ENCODE measurements at regions not wholly inside any gene's neighbourhood (a gene's known extent, or its start where the extent isn't known, plus 50 kb on each side); places are given as distances from the start of the nearest gene placed in this dataset.
"Not testable (repeated sequence)": the region's sequence is repeated elsewhere in the genome, so short reads cannot be mapped to it uniquely, and the experiment has no call there.

- Mint-ChIP-seq H3K27me3 (ENCODE audit: low read depth in 3 of 3) (peaks cover 0 to 7% (median 7%) of the 10 kb centered on the region in 3 donors), H3K27ac (no peak overlapping the region), H3K9me3 (peaks cover 0 to 3% (median 0%) of the 10 kb centered on the region in 6 donors)
Measured at GRCh38 chr5:124544366-124545055, 201.9 kb downstream of the ZNF608 start.

GRCh38 chr5:124538931-124539330, 207.5 kb downstream of the ZNF608 start:
- H3K36me3 Mint-ChIP-seq, result peaks cover 0 to 4% (median 0%) of the 10 kb centered on the region in 3 donors
- peaks cover 1 to 9% (median 6%) of the 10 kb centered on the region in 3 donors for H3K27me3 Mint-ChIP-seq (ENCODE audit: low read depth in 3 of 3)
- no peak for DNase-seq
- peaks cover 0 to 3% of the 10 kb centered on the region in 2 donors for H3K4me1 Mint-ChIP-seq
- peaks cover 0 to 3% (median 0%) of the 10 kb centered on the region in 6 donors for H3K9me3 Mint-ChIP-seq
- no peak overlapping the region for H3K4me3 Mint-ChIP-seq
- H3K27ac Mint-ChIP-seq, result no peak overlapping the region

More at GRCh38 chr5:124544366-124545055, 201.9 kb downstream of the ZNF608 start:
- no peak for DNase-seq
- Mint-ChIP-seq H3K36me3 (peaks cover 0 to 4% (median 0%) of the 10 kb centered on the region in 3 donors), H3K4me1 (peaks cover 10 to 13% of the 10 kb centered on the region in 2 donors), H3K4me3 (no peak overlapping the region)

- Mint-ChIP-seq H3K9me3 (peaks cover 0 to 3% (median 0%) of the 10 kb centered on the region in 6 donors), H3K4me1 (no peaks in the 10 kb centered on the region), H3K27ac (no peak overlapping the region), H3K27me3 (ENCODE audit: low read depth in 3 of 3) (peaks cover 4 to 9% (median 6%) of the 10 kb centered on the region in 3 donors), H3K36me3 (peaks cover 0 to 4% (median 0%) of the 10 kb centered on the region in 3 donors), H3K4me3 (no peak overlapping the region)
- no peak for DNase-seq
Measured at GRCh38 chr5:124538191-124538590, 208.2 kb downstream of the ZNF608 start.

GRCh38 chr5:124537522-124537921, 208.9 kb downstream of the ZNF608 start:
- peaks cover 6 to 9% (median 6%) of the 10 kb centered on the region in 3 donors for H3K27me3 Mint-ChIP-seq (ENCODE audit: low read depth in 3 of 3)
- H3K9me3 Mint-ChIP-seq, result peaks cover 0 to 5% (median 0%) of the 10 kb centered on the region in 6 donors
- no peak for DNase-seq
- no peak overlapping the region for H3K27ac Mint-ChIP-seq
- H3K4me3 Mint-ChIP-seq, result no peak overlapping the region
- H3K4me1 Mint-ChIP-seq, result no peaks in the 10 kb centered on the region
- H3K36me3 Mint-ChIP-seq, result peaks cover 0 to 4% (median 0%) of the 10 kb centered on the region in 3 donors

GRCh38 chr5:124537107-124537506, 209.3 kb downstream of the ZNF608 start:
- no peak overlapping the region for H3K27ac Mint-ChIP-seq
- H3K36me3 Mint-ChIP-seq, result peaks cover 0 to 3% (median 0%) of the 10 kb centered on the region in 3 donors
- H3K4me3 Mint-ChIP-seq, result no peak overlapping the region
- no peaks in the 10 kb centered on the region for H3K4me1 Mint-ChIP-seq
- H3K9me3 Mint-ChIP-seq, result peaks cover 0 to 5% (median 0%) of the 10 kb centered on the region in 6 donors
- no peak for DNase-seq
- H3K27me3 Mint-ChIP-seq (ENCODE audit: low read depth in 3 of 3), result peaks cover 6 to 10% (median 10%) of the 10 kb centered on the region in 3 donors

GRCh38 chr5:124536333-124536732, 210.1 kb downstream of the ZNF608 start:
- Mint-ChIP-seq H3K36me3 (no peaks in the 10 kb centered on the region), H3K9me3 (peaks cover 0 to 5% (median 0%) of the 10 kb centered on the region in 6 donors), H3K27ac (no peak overlapping the region), H3K4me3 (no peak overlapping the region), H3K27me3 (ENCODE audit: low read depth in 3 of 3) (peaks cover 6 to 10% (median 6%) of the 10 kb centered on the region in 3 donors), H3K4me1 (no peaks in the 10 kb centered on the region)
- DNase-seq, result no peak

- H3K9me3 Mint-ChIP-seq, result peaks cover 0 to 7% (median 0%) of the 10 kb centered on the region in 6 donors
- peaks cover 0 to 7% (median 4%) of the 10 kb centered on the region in 3 donors for H3K36me3 Mint-ChIP-seq
- no peak overlapping the region for H3K27ac Mint-ChIP-seq
- peaks cover 9 to 15% of the 10 kb centered on the region in 2 donors for H3K4me1 Mint-ChIP-seq
- H3K27me3 Mint-ChIP-seq (ENCODE audit: low read depth in 3 of 3), result peaks cover 7 to 18% (median 11%) of the 10 kb centered on the region in 3 donors
- DNase-seq, result no peak
- H3K4me3 Mint-ChIP-seq, result peak overlapping the region in 1 of 5 donors; percentile 1
Measured at GRCh38 chr5:124530916-124531315, 215.5 kb downstream of the ZNF608 start.

GRCh38 chr5:124528838-124529237, 217.6 kb downstream of the ZNF608 start:
- peak; percentile 4 to 30 (median 10) for DNase-seq
- peaks cover 0 to 7% (median 4%) of the 10 kb centered on the region in 3 donors for H3K36me3 Mint-ChIP-seq
- H3K27ac Mint-ChIP-seq, result no peak overlapping the region
- peaks cover 9 to 19% (median 11%) of the 10 kb centered on the region in 3 donors for H3K27me3 Mint-ChIP-seq (ENCODE audit: low read depth in 3 of 3)
- peaks cover 0 to 9% (median 0%) of the 10 kb centered on the region in 6 donors for H3K9me3 Mint-ChIP-seq
- H3K4me3 Mint-ChIP-seq, result peak overlapping the region in 2 of 5 donors; percentile 2 to 33
- H3K4me1 Mint-ChIP-seq, result peaks cover 9 to 15% of the 10 kb centered on the region in 2 donors

- DNase-seq, result no peak
- Mint-ChIP-seq H3K4me1 (peaks cover 9 to 15% of the 10 kb centered on the region in 2 donors), H3K36me3 (peaks cover 0 to 7% (median 4%) of the 10 kb centered on the region in 3 donors), H3K9me3 (peaks cover 0 to 8% (median 0%) of the 10 kb centered on the region in 6 donors), H3K27me3 (ENCODE audit: low read depth in 3 of 3) (peaks cover 8 to 23% (median 11%) of the 10 kb centered on the region in 3 donors), H3K27ac (no peak overlapping the region), H3K4me3 (no peak overlapping the region)
Measured at GRCh38 chr5:124527220-124527991, 219.0 kb downstream of the ZNF608 start.

GRCh38 chr5:124526079-124526478, 220.4 kb downstream of the ZNF608 start:
- peaks cover 7 to 23% (median 11%) of the 10 kb centered on the region in 3 donors for H3K27me3 Mint-ChIP-seq (ENCODE audit: low read depth in 3 of 3)
- not testable (repeated sequence) for H3K27ac Mint-ChIP-seq, H3K36me3 Mint-ChIP-seq, DNase-seq, H3K4me3 Mint-ChIP-seq, H3K9me3 Mint-ChIP-seq
- peaks cover 9 to 15% of the 10 kb centered on the region in 2 donors for H3K4me1 Mint-ChIP-seq

- Mint-ChIP-seq H3K4me1 (peaks cover 9 to 15% of the 10 kb centered on the region in 2 donors), H3K27ac (no peak overlapping the region), H3K4me3 (no peak overlapping the region), H3K27me3 (ENCODE audit: low read depth in 3 of 3) (peaks cover 5 to 21% (median 7%) of the 10 kb centered on the region in 3 donors), H3K9me3 (peaks cover 0 to 3% (median 0%) of the 10 kb centered on the region in 6 donors), H3K36me3 (no peaks in the 10 kb centered on the region)
- DNase-seq, result no peak
Measured at GRCh38 chr5:124524552-124525232, 221.7 kb downstream of the ZNF608 start.

GRCh38 chr5:124523897-124524296, 222.5 kb downstream of the ZNF608 start:
- H3K27ac Mint-ChIP-seq, result no peak overlapping the region
- peaks cover 3 to 9% of the 10 kb centered on the region in 2 donors for H3K4me1 Mint-ChIP-seq

GRCh38 chr5:124522992-124523391, 223.4 kb downstream of the ZNF608 start:
- Mint-ChIP-seq H3K9me3 (peaks cover 0 to 4% (median 0%) of the 10 kb centered on the region in 6 donors), H3K36me3 (no peaks in the 10 kb centered on the region), H3K27ac (no peak overlapping the region), H3K4me1 (peaks cover 0 to 1% of the 10 kb centered on the region in 2 donors), H3K4me3 (no peak overlapping the region), H3K27me3 (ENCODE audit: low read depth in 3 of 3) (peaks cover 5 to 15% (median 7%) of the 10 kb centered on the region in 3 donors)
- no peak for DNase-seq

More at GRCh38 chr5:124523897-124524296, 222.5 kb downstream of the ZNF608 start:
- Mint-ChIP-seq H3K27me3 (ENCODE audit: low read depth in 3 of 3) (peaks cover 5 to 19% (median 7%) of the 10 kb centered on the region in 3 donors), H3K9me3 (peaks cover 0 to 4% (median 0%) of the 10 kb centered on the region in 6 donors), H3K36me3 (no peaks in the 10 kb centered on the region), H3K4me3 (no peak overlapping the region)
- DNase-seq, result no peak

All from immature natural killer cell (primary cell).